ENCODE measurements at regions not wholly inside any gene's neighbourhood (a gene's known extent, or its start where the extent isn't known, plus 50 kb on each side); places are given as distances from the start of the nearest gene placed in this dataset.

GRCh38 chr10:107232013-107232412 is 67.5 kb upstream of the SORCS1 start:
- no peaks in the 10 kb centered on the region for H3K27me3 Mint-ChIP-seq
- Histone ChIP-seq H3K9me3 (ENCODE audit: control insufficient read depth in 1 of 2, low read length in 2 of 2) (no peaks in the 10 kb centered on the region), H3K27ac (ENCODE audit: low read depth, low read length) (no peak overlapping the region), H3K36me3 (ENCODE audit: insufficient read depth, low read length) (no peaks in the 10 kb centered on the region), H3K4me1 (ENCODE audit: insufficient read depth, low read length) (no peaks in the 10 kb centered on the region), H3K4me3 (ENCODE audit: low read length in 2 of 2) (no peak overlapping the region), H3K27me3 (ENCODE audit: insufficient read depth, low read length) (no peaks in the 10 kb centered on the region)
- ChIA-PET CTCF (ENCODE audit: partially characterized antibody) (no interaction called here), POLR2A (ENCODE audit: partially characterized antibody) (no interaction called here)
- DNase-seq = no peak
- intact Hi-C loops (cut with micrococcal nuclease) = no loop called here
- H3K9me3 Mint-ChIP-seq = peaks cover 7 to 31% (median 20%) of the 10 kb centered on the region in 8 donors
- no peak overlapping the region for H3K27ac Mint-ChIP-seq
- no peaks in the 10 kb centered on the region for H3K4me1 Mint-ChIP-seq
- H3K36me3 Mint-ChIP-seq = no peaks in the 10 kb centered on the region
- no peak overlapping the region for H3K4me3 Mint-ChIP-seq

- Mint-ChIP-seq H3K4me3 (no peak overlapping the region), H3K36me3 (no peaks in the 10 kb centered on the region), H3K4me1 (no peaks in the 10 kb centered on the region), H3K27me3 (no peaks in the 10 kb centered on the region), H3K9me3 (peaks cover 7 to 31% (median 21%) of the 10 kb centered on the region in 8 donors), H3K27ac (no peak overlapping the region)
- Histone ChIP-seq H3K9me3 (ENCODE audit: control insufficient read depth in 1 of 2, low read length in 2 of 2) (no peaks in the 10 kb centered on the region), H3K27me3 (ENCODE audit: insufficient read depth, low read length) (no peaks in the 10 kb centered on the region), H3K36me3 (ENCODE audit: insufficient read depth, low read length) (no peaks in the 10 kb centered on the region), H3K4me1 (ENCODE audit: insufficient read depth, low read length) (no peaks in the 10 kb centered on the region), H3K27ac (ENCODE audit: low read depth, low read length) (no peak overlapping the region), H3K4me3 (ENCODE audit: low read length in 2 of 2) (no peak overlapping the region)
- intact Hi-C loops (cut with micrococcal nuclease) = no loop called here
- CTCF ChIA-PET (ENCODE audit: partially characterized antibody) = no interaction called here
- DNase-seq = no peak
- POLR2A ChIA-PET (ENCODE audit: partially characterized antibody) = no interaction called here
Observed at GRCh38 chr10:107230887-107231286, 66.4 kb upstream of the SORCS1 start.

- no peak overlapping the region for H3K4me3 Mint-ChIP-seq
- H3K27me3 ChIP-seq (ENCODE audit: insufficient read depth, low read length) = no peaks in the 10 kb centered on the region
- H3K27me3 Mint-ChIP-seq = no peaks in the 10 kb centered on the region
- no peaks in the 10 kb centered on the region for H3K36me3 ChIP-seq (ENCODE audit: insufficient read depth, low read length)
- ChIA-PET POLR2A (ENCODE audit: partially characterized antibody) (no interaction called here), CTCF (ENCODE audit: partially characterized antibody) (no interaction called here)
- peaks cover 0 to 5% of the 10 kb centered on the region in 2 donors for H3K9me3 ChIP-seq (ENCODE audit: control insufficient read depth in 1 of 2, low read length in 2 of 2)
- peaks cover 0 to 34% (median 10%) of the 10 kb centered on the region in 8 donors for H3K9me3 Mint-ChIP-seq
- DNase-seq = no peak
- intact Hi-C loops (cut with micrococcal nuclease) = no loop called here
- no peak overlapping the region for H3K27ac ChIP-seq (ENCODE audit: low read depth, low read length)
- H3K4me1 Mint-ChIP-seq = no peaks in the 10 kb centered on the region
- H3K4me1 ChIP-seq (ENCODE audit: insufficient read depth, low read length) = no peaks in the 10 kb centered on the region
- no peaks in the 10 kb centered on the region for H3K36me3 Mint-ChIP-seq
- H3K27ac Mint-ChIP-seq = no peak overlapping the region
- no peak overlapping the region for H3K4me3 ChIP-seq (ENCODE audit: low read length in 2 of 2)
Observed at GRCh38 chr10:107215681-107216080, 51.2 kb upstream of the SORCS1 start.
